ENCODE measurements at regions not wholly inside any gene's neighbourhood (a gene's known extent, or its start where the extent isn't known, plus 50 kb on each side); places are given as distances from the start of the nearest gene placed in this dataset.

GRCh38 chr12:61524851-61525250 lies 735.4 kb upstream of the USP15 start:
- H4K8ac ChIP-seq (ENCODE audit: extremely low read depth, insufficient read depth, low read length) = no peak overlapping the region
- peaks cover 0 to 10% (median 4%) of the 10 kb centered on the region in 4 experiments; a peak in 4 of 7 replicates for H3K4me1 ChIP-seq (replicated peaks in 1 of 4; ENCODE audit: control insufficient read depth in 3 of 4, insufficient read depth in 4 of 4, low read length in 3 of 4)
- no peak overlapping the region for H2BK15ac ChIP-seq (ENCODE audit: low read length)
- ChIA-PET CTCF (ENCODE audit: partially characterized antibody) (interaction anchor here (0.9 to 2.6 kb wide), 3 partner anchors 12 to 77 kb away, joined by 3 to 12 read pairs (median 3); no protein-coding TSS in a partner anchor), POLR2A (ENCODE audit: partially characterized antibody) (no interaction called here)
- DNase-seq (ENCODE audit: low read depth in 1 of 2, low spot score in 2 of 2) (no peak), FAIRE-seq (no peak)
- H4K5ac ChIP-seq (ENCODE audit: insufficient read length, low read depth, low read length) = no peak overlapping the region
- no peak overlapping the region for H2BK12ac ChIP-seq (ENCODE audit: low read depth, low read length)
- no peak overlapping the region for H3K23ac ChIP-seq (ENCODE audit: insufficient read length)
- no peaks in the 10 kb centered on the region for H3K79me1 ChIP-seq (ENCODE audit: low read depth, low read length)
- H4K20me1 ChIP-seq (replicated peaks in 1 of 2; ENCODE audit: control insufficient read depth in 1 of 2, insufficient read depth in 2 of 2, low read length in 2 of 2) = no peaks in the 10 kb centered on the region
- H3K18ac ChIP-seq (ENCODE audit: extremely low read depth, low read length) = no peak overlapping the region
- H2BK20ac ChIP-seq (ENCODE audit: low read length) = no peak overlapping the region
- no peak overlapping the region for H3K9ac ChIP-seq (replicated peaks in 1 of 4; ENCODE audit: extremely low read depth in 1 of 4, low read depth in 3 of 4, low read length in 3 of 4)
- H2BK120ac ChIP-seq (replicated peaks; ENCODE audit: low read depth, low read length) = no peak overlapping the region
- no peak overlapping the region for H3K56ac ChIP-seq (replicated peaks; ENCODE audit: insufficient read length, low read depth, low read length)
- no peak overlapping the region for H3K14ac ChIP-seq (ENCODE audit: insufficient read length)
- no peak overlapping the region for H3K27ac ChIP-seq (ENCODE audit: low read depth, low read length)
- H2BK5ac ChIP-seq (ENCODE audit: low read depth, low read length) = no peak overlapping the region
- no peak for TF ChIP-seq CTBP2 (IDR thresholded peaks at IDR 0.05; ENCODE audit: borderline replicate concordance, insufficient read depth, insufficient read length, low read length)
- no peaks in the 10 kb centered on the region for H3K36me3 ChIP-seq (ENCODE audit: control insufficient read depth in 2 of 4, insufficient read depth in 4 of 4, low read length in 3 of 4)
- H2AK5ac ChIP-seq (ENCODE audit: low read depth, low read length) = no peak overlapping the region
- no peaks in the 10 kb centered on the region for H3K9me3 ChIP-seq (ENCODE audit: insufficient read depth in 2 of 2, low read depth in 1 of 2, low read length in 1 of 2)
- no peaks in the 10 kb centered on the region for H3K79me2 ChIP-seq (ENCODE audit: control insufficient read depth in 1 of 2, insufficient read depth in 2 of 2, low read length in 2 of 2)
- no peaks in the 10 kb centered on the region for H3K27me3 ChIP-seq (replicated peaks in 1 of 4; ENCODE audit: control insufficient read depth in 3 of 4, extremely low read depth in 1 of 4, insufficient read depth in 3 of 4, low read length in 3 of 4)
- H3K4me3 ChIP-seq (ENCODE audit: extremely low read depth in 1 of 4, insufficient read depth in 2 of 4, low read depth in 3 of 4, low read length in 4 of 4) = no peak overlapping the region
- 95% methylated on average over 2 of the region's 2 CpGs; no CpG with 5 or more reads in 1 of the 2 experiments for WGBS, 2 experiments (ENCODE audit: extremely low coverage in 1 of 2, insufficient coverage in 1 of 2, insufficient read length in 1 of 2, insufficient replicate concordance in 2 of 2, low coverage in 1 of 2, low lambda C conversion rate in 2 of 2, missing lambda C conversion rate in 1 of 2)
- H2AFZ ChIP-seq (ENCODE audit: low read length) = no peak overlapping the region
- H3K4me2 ChIP-seq (ENCODE audit: insufficient read depth in 1 of 2, low read depth in 2 of 2, low read length in 2 of 2) = no peak overlapping the region
- no peaks in the 10 kb centered on the region; the same call in 1 of the 2 replicates for H3K23me2 ChIP-seq (ENCODE audit: low read depth, low read length)
- no peak overlapping the region for H3K4ac ChIP-seq (replicated peaks; ENCODE audit: insufficient read length, low read depth, low read length)
- no peak overlapping the region for H4K91ac ChIP-seq (replicated peaks; ENCODE audit: insufficient read length, low read length)
